ENCODE measurements at regions not wholly inside any gene's neighbourhood (a gene's known extent, or its start where the extent isn't known, plus 50 kb on each side); places are given as distances from the start of the nearest gene placed in this dataset.

DNA sequence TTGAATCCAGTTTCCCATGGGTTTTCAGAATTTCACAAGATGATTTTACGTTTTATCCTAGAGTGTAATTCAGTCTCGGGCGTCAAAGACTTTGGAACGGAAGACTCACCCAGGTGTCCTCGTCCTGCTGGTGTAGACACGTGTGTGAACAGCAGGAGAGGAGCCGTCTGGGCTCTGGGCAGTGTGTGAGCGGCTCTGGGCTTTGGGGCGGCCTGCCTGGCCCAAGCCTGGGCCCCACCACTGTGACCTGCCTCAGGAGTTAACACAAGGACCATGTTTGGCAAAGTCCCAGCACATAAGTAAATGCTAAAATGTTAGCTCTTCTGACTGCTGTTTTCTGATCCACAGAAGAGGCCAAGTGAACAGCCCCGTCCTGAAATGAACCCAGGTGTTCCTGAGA lies 1093.3 kb downstream of the BRD1 start:
- TF ChIP-seq, protein P1, sequence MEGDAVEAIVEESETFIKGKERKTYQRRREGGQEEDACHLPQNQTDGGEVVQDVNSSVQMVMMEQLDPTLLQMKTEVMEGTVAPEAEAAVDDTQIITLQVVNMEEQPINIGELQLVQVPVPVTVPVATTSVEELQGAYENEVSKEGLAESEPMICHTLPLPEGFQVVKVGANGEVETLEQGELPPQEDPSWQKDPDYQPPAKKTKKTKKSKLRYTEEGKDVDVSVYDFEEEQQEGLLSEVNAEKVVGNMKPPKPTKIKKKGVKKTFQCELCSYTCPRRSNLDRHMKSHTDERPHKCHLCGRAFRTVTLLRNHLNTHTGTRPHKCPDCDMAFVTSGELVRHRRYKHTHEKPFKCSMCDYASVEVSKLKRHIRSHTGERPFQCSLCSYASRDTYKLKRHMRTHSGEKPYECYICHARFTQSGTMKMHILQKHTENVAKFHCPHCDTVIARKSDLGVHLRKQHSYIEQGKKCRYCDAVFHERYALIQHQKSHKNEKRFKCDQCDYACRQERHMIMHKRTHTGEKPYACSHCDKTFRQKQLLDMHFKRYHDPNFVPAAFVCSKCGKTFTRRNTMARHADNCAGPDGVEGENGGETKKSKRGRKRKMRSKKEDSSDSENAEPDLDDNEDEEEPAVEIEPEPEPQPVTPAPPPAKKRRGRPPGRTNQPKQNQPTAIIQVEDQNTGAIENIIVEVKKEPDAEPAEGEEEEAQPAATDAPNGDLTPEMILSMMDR (IDR thresholded peaks at IDR 0.05): no peak
- TF ChIP-seq POLR2A (IDR thresholded peaks at IDR 0.05): no peak

Data from esophagus squamous epithelium (tissue), 4 donors.